SK-N-SH (cell line): ENCODE measurements at regions not wholly inside any gene's neighbourhood (a gene's known extent, or its start where the extent isn't known, plus 50 kb on each side); places are given as distances from the start of the nearest gene placed in this dataset.

Source experiments
- CTCF ChIA-PET: fragments of 300-600, 350-600 bp; formaldehyde crosslinking; extraction: SDS; loops from one replicate; lab custom pipeline; 2021; lab: Yijun Ruan, JAX
- POLR2A ChIA-PET: fragments of 350-600 bp; sonication (Branson Sonifier 250); formaldehyde crosslinking; extraction: SDS; loops from one replicate; lab custom pipeline; 2020; ENCODE audit warnings: antibody characterized with exemption, inconsistent platforms; lab: Yijun Ruan, JAX
- DNase-seq: peaks from one replicate; pipeline ENCODE4 v3.0.0; 2012
- H2AFZ ChIP-seq: fragments of 200-600 bp; sonication (generic); 2 replicates; pipeline ENCODE4 v1.8.1; 2016; ENCODE audit warnings: antibody characterized with exemption, mild to moderate bottlenecking, low read depth
- H3F3A ChIP-seq: fragments of 200-600 bp; sonication (generic); replicated peaks from 2 replicates; pipeline ENCODE3; 2016; ENCODE audit warnings: antibody characterized with exemption, mild to moderate bottlenecking; ENCODE audit not compliant: insufficient read depth
- H3K27ac ChIP-seq, 2 experiments: fragments of 200-500 bp in 1 of 2; fragments of 200-600 bp in 1 of 2; sonication (Bioruptor generic) in 1 of 2; sonication (generic), shearing (Covaris generic) in 1 of 2; 2 replicates each; pipeline versions ENCODE4 v1.5.1 to v1.6.1; 2014 to 2016; ENCODE audit warnings: low read depth in 2 of 2, inconsistent platforms in 1 of 2, low read length in 1 of 2, mild to moderate bottlenecking in 1 of 2, mixed read lengths in 1 of 2
- H3K27me3 ChIP-seq: fragments of 200-600 bp; sonication (generic), shearing (Covaris generic); 2 replicates; pipeline ENCODE4 v1.6.1; 2016; ENCODE audit warnings: mixed run types; ENCODE audit not compliant: insufficient read depth
- H3K36me3 ChIP-seq, 2 experiments: fragments of 200-500 bp in 1 of 2; fragments of 200-600 bp in 1 of 2; sonication (Bioruptor generic) in 1 of 2; sonication (generic) in 1 of 2; replicated peaks in 1 of 2; 2 replicates each; pipeline versions ENCODE3 to v1.5.1; 2014 to 2016; ENCODE audit warnings: low read length in 1 of 2, mild to moderate bottlenecking in 1 of 2; ENCODE audit not compliant: insufficient read depth in 2 of 2, control insufficient read depth in 1 of 2
- H3K4me1 ChIP-seq, 2 experiments: fragments of 200-500 bp in 1 of 2; fragments of 200-600 bp in 1 of 2; sonication (Bioruptor generic) in 1 of 2; sonication (generic), shearing (Covaris generic) in 1 of 2; 2 replicates each; pipeline versions ENCODE4 v1.5.1 to v1.6.1; 2014 to 2016; ENCODE audit warnings: low read depth in 1 of 2, low read length in 1 of 2, mixed run types in 1 of 2; ENCODE audit not compliant: insufficient read depth in 2 of 2, control insufficient read depth in 1 of 2
- H3K4me2 ChIP-seq: fragments of 200-600 bp; sonication (generic), shearing (Covaris generic); 2 replicates; pipeline ENCODE4 v1.6.1; 2017; ENCODE audit warnings: mixed run types
- H3K4me3 ChIP-seq, 2 experiments: fragments of 200-500 bp in 1 of 2; fragments of 200-600 bp in 1 of 2; sonication (Bioruptor generic) in 1 of 2; sonication (generic), shearing (Covaris generic) in 1 of 2; 2 replicates each; pipeline versions ENCODE4 v1.5.1 to v1.8.1; 2014 to 2016; ENCODE audit warnings: low read depth in 2 of 2, inconsistent platforms in 1 of 2, low read length in 1 of 2, mild to moderate bottlenecking in 1 of 2, mixed read lengths in 1 of 2, moderate library complexity in 1 of 2
- H3K79me2 ChIP-seq: fragments of 200-600 bp; sonication (generic); 2 replicates; pipeline ENCODE4 v1.8.1; 2017; ENCODE audit warnings: mild to moderate bottlenecking; ENCODE audit not compliant: insufficient read depth
- H3K9ac ChIP-seq: fragments of 200-600 bp; sonication (generic); 2 replicates; pipeline ENCODE4 v1.6.1; 2017; ENCODE audit warnings: mixed run types
- H3K9me2 ChIP-seq: fragments of 200-600 bp; sonication (generic); 2 replicates; pipeline ENCODE4 v1.6.1; 2017; ENCODE audit warnings: mixed run types
- H3K9me3 ChIP-seq: fragments of 200-600 bp; sonication (generic); 2 replicates; pipeline ENCODE4 v1.6.1; 2017; ENCODE audit warnings: mixed run types, mild to moderate bottlenecking, moderate library complexity
- H4K20me1 ChIP-seq: fragments of 200-600 bp; sonication (generic); 2 replicates; pipeline ENCODE4 v1.6.1; 2017; ENCODE audit warnings: mild to moderate bottlenecking, mixed run types; ENCODE audit not compliant: insufficient read depth
- EP300 ChIP-seq, 2 experiments: IDR thresholded peaks; 2 replicates each; pipeline versions ENCODE4 v1.4.0 to v1.6.1; 2012; ENCODE audit warnings: borderline replicate concordance in 1 of 2, low read depth in 1 of 2, low read length in 1 of 2
- FOXJ3 ChIP-seq: sonication (generic); formaldehyde crosslinking; IDR thresholded peaks from 2 replicates; pipeline ENCODE4 v1.5.1; 2020; ENCODE audit warnings: mild to moderate bottlenecking, missing genetic modification reagents
- GATA2 ChIP-seq: sonication (generic); formaldehyde crosslinking; IDR thresholded peaks from 2 replicates; pipeline ENCODE4 v1.5.0; 2020; ENCODE audit warnings: mild to moderate bottlenecking, missing genetic modification reagents
- JUND ChIP-seq: IDR thresholded peaks from 2 replicates; pipeline ENCODE4 v1.4.0; 2012
- MXI1 ChIP-seq: IDR thresholded peaks from 2 replicates; pipeline ENCODE4 v1.6.1; 2012; ENCODE audit warnings: mild to moderate bottlenecking, low read depth, low read length, improper control_type of control experiment
- NFIC ChIP-seq: IDR thresholded peaks from 2 replicates; pipeline ENCODE4 v1.4.0; 2012; ENCODE audit warnings: borderline replicate concordance
- RCOR1 ChIP-seq: fragments of 150-350 bp; IDR thresholded peaks from 2 replicates; pipeline ENCODE4 v1.6.1; 2017; ENCODE audit warnings: antibody characterized with exemption, low read length
- RXRA ChIP-seq: IDR thresholded peaks from 2 replicates; pipeline ENCODE4 v1.4.0; 2012; ENCODE audit warnings: low read depth, mild to moderate bottlenecking, borderline replicate concordance
- USF1 ChIP-seq: IDR thresholded peaks from 2 replicates; pipeline ENCODE4 v1.4.0; 2012; ENCODE audit warnings: low read depth, borderline replicate concordance
- YY1 ChIP-seq: IDR thresholded peaks from 2 replicates; pipeline ENCODE4 v1.4.0; 2012; ENCODE audit warnings: low read depth, mild to moderate bottlenecking
- WGBS: methylation state at CpG from one replicate; pipeline ENCODE4 v1.1.6; 2017; ENCODE audit warnings: low lambda C conversion rate; 5-methylcytosine and 5-hydroxymethylcytosine counted together
- TF ChIP-seq, protein P1 (sequence below): fragments of 150-350 bp; IDR thresholded peaks from 2 replicates; pipeline ENCODE4 v1.6.1; 2017; ENCODE audit warnings: antibody characterized with exemption, low read length, low read depth, borderline replicate concordance
- TF ChIP-seq, protein P2 (sequence below): fragments of 200-600 bp; sonication (generic); IDR thresholded peaks from 2 replicates; pipeline ENCODE4 v1.6.1; 2017; ENCODE audit warnings: antibody characterized with exemption, mild to moderate bottlenecking, moderate library complexity
- TF ChIP-seq, protein P3 (sequence below): IDR thresholded peaks from 2 replicates; pipeline ENCODE4 v1.6.1; 2012; ENCODE audit warnings: mild to moderate bottlenecking, low read depth, low read length, moderate library complexity

GRCh38 chr3:83843716-83844115 lies 1115.1 kb upstream of the CADM2 start:
- CTCF ChIA-PET, result no interaction called here
- DNase-seq, result no peak

GRCh38 chr3:83849106-83849730 lies 1109.6 kb upstream of the CADM2 start:
- Histone ChIP-seq H3K4me1 (no peaks in the 10 kb centered on the region), H3K4me3 (no peak overlapping the region), H2AFZ (no peak overlapping the region), H3K79me2 (no peaks in the 10 kb centered on the region), H3K27me3 (no peaks in the 10 kb centered on the region), H3K9me3 (no peaks in the 10 kb centered on the region), H3K27ac (no peak overlapping the region), H3K9me2 (no peaks in the 10 kb centered on the region), H3K4me2 (no peak overlapping the region), H3F3A (no peaks in the 10 kb centered on the region), H3K36me3 (no peaks in the 10 kb centered on the region), H3K9ac (no peak overlapping the region), H4K20me1 (no peaks in the 10 kb centered on the region)
- no peak for DNase-seq
- ChIA-PET CTCF (interaction anchor here (0.6 kb wide), 1 partner anchor 1772 kb away, joined by 4 read pairs; no protein-coding TSS in a partner anchor), POLR2A (no interaction called here)
- 0% methylated on average over 1 of the region's 1 CpG for WGBS
- no peak for TF ChIP-seq MXI1
- no peak for TF ChIP-seq RCOR1
- no peak for TF ChIP-seq EP300 (IDR thresholded peaks at IDR 0.05; ENCODE audit: borderline replicate concordance in 1 of 2, low read depth in 1 of 2, low read length in 1 of 2)
- TF ChIP-seq, protein P1, sequence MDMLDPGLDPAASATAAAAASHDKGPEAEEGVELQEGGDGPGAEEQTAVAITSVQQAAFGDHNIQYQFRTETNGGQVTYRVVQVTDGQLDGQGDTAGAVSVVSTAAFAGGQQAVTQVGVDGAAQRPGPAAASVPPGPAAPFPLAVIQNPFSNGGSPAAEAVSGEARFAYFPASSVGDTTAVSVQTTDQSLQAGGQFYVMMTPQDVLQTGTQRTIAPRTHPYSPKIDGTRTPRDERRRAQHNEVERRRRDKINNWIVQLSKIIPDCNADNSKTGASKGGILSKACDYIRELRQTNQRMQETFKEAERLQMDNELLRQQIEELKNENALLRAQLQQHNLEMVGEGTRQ, result no peak
- TF ChIP-seq, protein P2, sequence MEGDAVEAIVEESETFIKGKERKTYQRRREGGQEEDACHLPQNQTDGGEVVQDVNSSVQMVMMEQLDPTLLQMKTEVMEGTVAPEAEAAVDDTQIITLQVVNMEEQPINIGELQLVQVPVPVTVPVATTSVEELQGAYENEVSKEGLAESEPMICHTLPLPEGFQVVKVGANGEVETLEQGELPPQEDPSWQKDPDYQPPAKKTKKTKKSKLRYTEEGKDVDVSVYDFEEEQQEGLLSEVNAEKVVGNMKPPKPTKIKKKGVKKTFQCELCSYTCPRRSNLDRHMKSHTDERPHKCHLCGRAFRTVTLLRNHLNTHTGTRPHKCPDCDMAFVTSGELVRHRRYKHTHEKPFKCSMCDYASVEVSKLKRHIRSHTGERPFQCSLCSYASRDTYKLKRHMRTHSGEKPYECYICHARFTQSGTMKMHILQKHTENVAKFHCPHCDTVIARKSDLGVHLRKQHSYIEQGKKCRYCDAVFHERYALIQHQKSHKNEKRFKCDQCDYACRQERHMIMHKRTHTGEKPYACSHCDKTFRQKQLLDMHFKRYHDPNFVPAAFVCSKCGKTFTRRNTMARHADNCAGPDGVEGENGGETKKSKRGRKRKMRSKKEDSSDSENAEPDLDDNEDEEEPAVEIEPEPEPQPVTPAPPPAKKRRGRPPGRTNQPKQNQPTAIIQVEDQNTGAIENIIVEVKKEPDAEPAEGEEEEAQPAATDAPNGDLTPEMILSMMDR, result no peak
- TF ChIP-seq FOXJ3, result no peak
- TF ChIP-seq YY1, result no peak
- TF ChIP-seq JUND, result no peak
- TF ChIP-seq USF1, result no peak
- TF ChIP-seq, all 33 proteins: peak for 0

More at GRCh38 chr3:83843716-83844115, 1115.1 kb upstream of the CADM2 start:
- Histone ChIP-seq H3K9me3 (no peaks in the 10 kb centered on the region), H3K9me2 (no peaks in the 10 kb centered on the region), H3K4me2 (no peak overlapping the region), H3K79me2 (no peaks in the 10 kb centered on the region), H3K36me3 (no peaks in the 10 kb centered on the region), H3K4me1 (no peaks in the 10 kb centered on the region), H2AFZ (no peak overlapping the region), H3K27me3 (no peaks in the 10 kb centered on the region), H3K4me3 (no peak overlapping the region), H3K9ac (no peak overlapping the region), H3F3A (no peaks in the 10 kb centered on the region), H3K27ac (no peak overlapping the region), H4K20me1 (no peaks in the 10 kb centered on the region)
- 2% methylated on average over 2 of the region's 2 CpGs for WGBS
- TF ChIP-seq, protein P3, sequence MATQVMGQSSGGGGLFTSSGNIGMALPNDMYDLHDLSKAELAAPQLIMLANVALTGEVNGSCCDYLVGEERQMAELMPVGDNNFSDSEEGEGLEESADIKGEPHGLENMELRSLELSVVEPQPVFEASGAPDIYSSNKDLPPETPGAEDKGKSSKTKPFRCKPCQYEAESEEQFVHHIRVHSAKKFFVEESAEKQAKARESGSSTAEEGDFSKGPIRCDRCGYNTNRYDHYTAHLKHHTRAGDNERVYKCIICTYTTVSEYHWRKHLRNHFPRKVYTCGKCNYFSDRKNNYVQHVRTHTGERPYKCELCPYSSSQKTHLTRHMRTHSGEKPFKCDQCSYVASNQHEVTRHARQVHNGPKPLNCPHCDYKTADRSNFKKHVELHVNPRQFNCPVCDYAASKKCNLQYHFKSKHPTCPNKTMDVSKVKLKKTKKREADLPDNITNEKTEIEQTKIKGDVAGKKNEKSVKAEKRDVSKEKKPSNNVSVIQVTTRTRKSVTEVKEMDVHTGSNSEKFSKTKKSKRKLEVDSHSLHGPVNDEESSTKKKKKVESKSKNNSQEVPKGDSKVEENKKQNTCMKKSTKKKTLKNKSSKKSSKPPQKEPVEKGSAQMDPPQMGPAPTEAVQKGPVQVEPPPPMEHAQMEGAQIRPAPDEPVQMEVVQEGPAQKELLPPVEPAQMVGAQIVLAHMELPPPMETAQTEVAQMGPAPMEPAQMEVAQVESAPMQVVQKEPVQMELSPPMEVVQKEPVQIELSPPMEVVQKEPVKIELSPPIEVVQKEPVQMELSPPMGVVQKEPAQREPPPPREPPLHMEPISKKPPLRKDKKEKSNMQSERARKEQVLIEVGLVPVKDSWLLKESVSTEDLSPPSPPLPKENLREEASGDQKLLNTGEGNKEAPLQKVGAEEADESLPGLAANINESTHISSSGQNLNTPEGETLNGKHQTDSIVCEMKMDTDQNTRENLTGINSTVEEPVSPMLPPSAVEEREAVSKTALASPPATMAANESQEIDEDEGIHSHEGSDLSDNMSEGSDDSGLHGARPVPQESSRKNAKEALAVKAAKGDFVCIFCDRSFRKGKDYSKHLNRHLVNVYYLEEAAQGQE, result no peak
- TF ChIP-seq GATA2 (CRISPR knock-in tag), result no peak
- TF ChIP-seq RXRA, result no peak
- no peak for TF ChIP-seq MXI1
- TF ChIP-seq NFIC, result no peak
- POLR2A ChIA-PET, result no interaction called here
